ENCODE measurements at regions not wholly inside any gene's neighbourhood (a gene's known extent, or its start where the extent isn't known, plus 50 kb on each side); places are given as distances from the start of the nearest gene placed in this dataset.

DNA sequence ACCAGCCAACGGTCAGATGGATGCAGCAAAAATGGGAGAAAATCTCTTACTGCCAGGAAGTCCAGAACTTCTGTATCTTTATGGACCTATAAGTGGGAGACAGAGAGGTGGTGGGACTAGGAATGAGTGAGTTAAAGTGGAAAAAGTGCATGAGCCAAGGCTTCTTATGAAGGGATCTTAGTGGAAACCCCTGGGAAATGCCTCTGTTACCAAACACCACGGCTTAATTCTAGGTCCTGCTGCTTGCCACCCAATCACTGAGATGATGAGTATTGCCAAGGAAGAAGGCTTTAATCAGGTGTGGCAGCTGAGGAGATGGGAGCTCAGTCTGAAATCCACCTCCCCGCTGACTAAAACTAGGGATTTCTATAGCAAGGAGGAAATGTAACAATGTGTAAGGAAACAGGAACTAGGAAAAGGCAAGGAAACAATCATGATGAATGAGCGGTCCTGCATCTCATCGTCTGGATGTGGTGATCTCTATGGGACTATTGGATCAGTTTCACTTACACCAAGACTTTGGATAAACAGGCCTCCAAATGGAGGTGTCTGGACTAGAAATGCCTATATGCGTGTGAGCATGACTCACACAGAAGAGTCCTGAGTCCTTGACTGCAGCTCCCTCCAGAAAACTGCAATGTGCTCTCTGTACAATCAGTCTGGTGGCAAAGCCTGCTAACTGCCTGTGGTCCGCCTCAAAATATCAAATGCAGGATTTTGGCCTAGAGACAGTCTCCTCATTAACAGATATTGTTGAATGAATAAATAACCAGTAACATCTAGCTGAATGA lies 98.2 kb upstream of the PRR16 start:
- TF ChIP-seq GATA2 (IDR thresholded peaks at IDR 0.05; ENCODE audit: low read depth, low read length) (no peak), GATA3 (IDR thresholded peaks at IDR 0.05; ENCODE audit: low read depth, low read length) (no peak)
